ENCODE measurements at regions not wholly inside any gene's neighbourhood (a gene's known extent, or its start where the extent isn't known, plus 50 kb on each side); places are given as distances from the start of the nearest gene placed in this dataset.
"Not testable (repeated sequence)": the region's sequence is repeated elsewhere in the genome, so short reads cannot be mapped to it uniquely, and the experiment has no call there.

DNA sequence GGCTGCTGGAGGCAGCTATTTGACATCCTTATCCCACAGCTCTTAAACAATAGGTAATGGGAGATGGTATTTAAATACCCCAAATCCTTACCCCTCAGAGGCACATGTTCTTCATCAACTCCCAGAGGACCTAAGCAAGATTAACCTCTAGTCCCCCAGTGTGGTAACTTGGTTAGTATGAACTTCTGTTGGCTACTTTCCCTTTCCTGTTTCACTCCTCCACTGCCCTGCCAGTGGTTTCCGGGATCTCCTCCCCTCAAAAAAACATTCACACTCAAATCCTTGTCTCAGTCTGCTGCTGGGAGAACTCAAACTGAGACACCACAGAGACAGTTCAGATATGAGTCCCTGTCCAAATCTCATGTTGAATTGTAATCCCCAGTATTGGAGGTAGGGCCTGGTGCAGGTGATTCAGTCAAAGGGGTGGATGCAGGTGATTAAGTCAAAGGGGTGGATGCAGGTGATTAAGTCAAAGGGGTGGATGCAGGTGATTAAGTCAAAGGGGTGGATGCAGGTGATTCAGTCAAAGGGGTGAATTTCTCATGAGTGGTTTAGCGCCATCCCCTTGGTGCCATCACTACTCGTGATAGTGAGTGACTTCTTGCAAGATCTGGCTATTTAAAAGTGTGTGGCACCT is 335.0 kb upstream of the CTNNB1 start:
- DNase-seq, result no peak

- no peak for DNase-seq
Observed at GRCh38 chr3:40864915-40865314, 334.4 kb upstream of the CTNNB1 start.

- DNase-seq, result no peak
Observed at GRCh38 chr3:40867797-40868196, 331.5 kb upstream of the CTNNB1 start.

GRCh38 chr3:40869013-40869412 is 330.3 kb upstream of the CTNNB1 start:
- no peak for DNase-seq

- DNase-seq, result no peak
Observed at GRCh38 chr3:40869939-40870338, 329.4 kb upstream of the CTNNB1 start.

DNA sequence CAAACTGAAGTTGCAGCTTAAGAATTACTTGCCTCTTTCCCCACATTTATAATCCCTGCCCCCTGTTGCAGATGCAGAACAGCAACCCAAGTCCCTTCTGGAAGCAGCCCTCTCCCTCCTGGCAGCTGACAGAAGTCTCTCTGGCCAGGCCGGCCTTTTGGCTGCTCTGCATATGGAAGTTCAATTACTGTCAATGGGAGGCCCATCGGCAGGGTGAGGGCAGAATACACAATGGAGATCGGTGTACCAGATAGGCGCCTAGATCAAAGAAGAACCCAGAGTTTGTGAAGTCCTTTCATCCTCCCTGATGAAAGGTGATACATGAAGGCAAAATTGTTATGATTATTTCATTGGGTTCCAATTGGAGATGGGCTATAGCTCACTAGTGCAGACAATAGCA is 327.9 kb upstream of the CTNNB1 start:
- no peak for DNase-seq

DNA sequence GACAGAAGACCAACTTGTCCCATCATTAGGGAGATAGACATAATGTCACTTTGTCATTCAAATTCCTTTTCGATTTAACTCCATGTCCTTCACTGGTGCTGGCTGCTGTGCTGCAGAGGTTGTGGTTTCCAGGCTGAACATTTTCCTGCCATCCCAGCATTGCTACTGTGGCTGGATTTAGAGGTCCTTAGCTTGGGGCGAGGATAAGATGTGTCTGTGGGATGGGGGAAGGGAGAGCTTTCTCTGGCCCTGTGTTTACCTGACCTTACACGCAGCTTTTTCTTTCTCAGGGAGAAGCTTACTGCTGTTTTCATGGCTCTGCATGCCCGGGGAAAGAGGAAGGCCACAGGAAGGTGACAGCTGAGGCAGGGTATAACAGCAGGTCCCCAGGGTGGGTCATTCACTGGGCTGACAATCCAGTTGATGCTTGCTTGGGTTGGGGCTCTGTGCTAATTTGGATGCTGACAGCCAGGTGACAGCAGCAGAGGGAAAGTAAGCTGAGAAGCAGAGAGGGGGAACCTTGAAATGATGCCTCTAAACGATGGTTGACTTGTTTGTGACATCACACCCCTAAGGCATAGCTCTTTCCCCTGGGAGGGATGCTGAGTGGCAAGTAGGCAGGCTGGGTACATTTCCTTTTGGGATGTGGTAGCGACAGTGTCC is 326.9 kb upstream of the CTNNB1 start:
- no peak for DNase-seq

DNA sequence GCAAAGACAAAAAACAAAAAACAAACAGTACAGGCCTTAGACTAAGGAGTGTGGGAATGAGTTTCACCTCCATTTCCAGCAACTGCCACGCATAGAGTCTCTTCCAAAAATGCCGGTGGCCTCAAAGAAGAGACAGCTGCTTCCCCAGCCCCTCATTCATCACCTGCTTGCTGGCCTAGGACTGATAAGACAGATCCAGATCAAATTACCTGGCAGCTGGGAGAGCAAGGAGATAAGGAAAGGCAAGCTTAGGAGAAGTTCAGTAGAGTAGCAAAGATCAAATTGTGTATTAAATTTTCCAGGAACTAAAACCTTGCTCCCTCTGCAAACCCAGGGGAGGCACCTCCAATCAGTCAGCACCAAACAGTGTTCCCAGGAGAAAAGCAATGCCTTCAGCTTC is 325.8 kb upstream of the CTNNB1 start:
- DNase-seq, result no peak

DNA sequence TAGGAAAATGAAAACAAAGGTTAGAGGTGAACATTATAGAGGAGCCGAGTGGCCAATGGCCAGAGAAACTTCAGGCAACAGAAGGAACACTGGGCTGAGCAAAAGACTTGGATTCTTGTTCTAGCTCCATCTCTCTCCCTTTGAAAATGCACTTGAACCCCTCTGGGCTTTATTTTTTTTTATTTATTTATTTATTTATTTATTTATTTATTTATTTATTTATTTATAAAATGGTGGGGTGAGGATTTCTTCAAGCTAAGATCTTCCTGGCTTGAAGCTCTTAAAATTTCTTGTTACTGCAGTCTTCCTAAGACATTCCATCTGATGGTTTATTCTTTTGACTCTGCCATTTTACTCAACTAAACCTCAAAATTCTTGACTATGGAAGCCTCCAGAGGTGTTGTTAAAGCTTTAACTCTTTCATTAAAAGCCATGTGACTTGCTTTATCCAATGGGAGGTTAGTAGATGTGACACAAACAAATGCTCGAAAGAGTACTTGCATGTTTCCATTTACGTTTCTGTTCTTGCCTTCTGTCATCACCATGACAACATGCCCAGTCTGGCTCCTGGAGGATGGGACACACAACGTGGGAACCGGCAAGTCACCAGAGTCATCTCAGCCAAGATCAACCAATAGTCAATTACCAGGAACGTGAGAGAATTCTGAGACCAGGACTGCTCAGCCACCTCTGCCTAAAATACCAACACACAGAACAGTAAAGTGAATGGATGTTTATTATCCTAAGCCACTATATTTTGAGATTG is 325.2 kb upstream of the CTNNB1 start:
- DNase-seq, result no peak

DNA sequence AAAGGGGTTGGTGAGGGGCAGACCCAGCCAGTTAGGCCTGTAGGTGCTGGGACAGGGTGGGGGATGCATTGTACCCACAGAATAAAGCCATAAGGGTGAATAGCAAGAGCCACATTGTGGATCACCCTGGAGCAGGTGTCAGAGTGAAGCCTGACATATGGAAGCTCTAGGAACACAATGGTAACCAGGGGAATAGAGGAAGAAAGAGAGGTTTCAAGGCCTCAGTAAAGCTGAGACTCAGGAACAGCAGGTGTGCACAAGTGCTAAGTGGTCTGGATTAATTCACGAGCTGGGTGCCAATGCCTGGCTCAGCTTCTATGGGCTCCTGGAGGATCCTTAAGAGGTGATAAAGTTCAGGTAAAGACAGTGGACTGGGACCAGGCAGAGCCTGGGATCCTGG is 323.7 kb upstream of the CTNNB1 start:
- no peak for DNase-seq

DNA sequence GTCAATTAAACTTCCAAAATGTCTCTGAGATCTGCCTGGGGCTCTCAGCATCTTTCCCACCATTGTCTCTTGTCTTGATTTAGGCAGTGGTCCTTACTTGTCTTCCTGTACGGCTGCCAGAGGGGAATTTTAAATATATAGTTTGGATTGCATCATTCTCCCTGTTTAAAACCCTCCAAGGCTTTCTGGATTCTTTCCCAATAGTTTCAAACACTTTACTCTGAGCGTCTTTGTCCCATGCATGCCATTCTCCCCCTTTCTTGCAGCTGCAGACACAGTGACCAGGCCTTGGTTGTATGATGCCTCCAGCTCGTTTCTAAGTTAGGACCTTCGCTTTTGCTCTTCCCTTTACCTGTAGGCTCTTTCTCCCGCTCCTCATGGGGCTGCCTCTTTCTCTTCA is 323.3 kb upstream of the CTNNB1 start:
- no peak for DNase-seq

GRCh38 chr3:40876496-40876895 is 322.8 kb upstream of the CTNNB1 start:
- no peak for DNase-seq

GRCh38 chr3:40877631-40878463 is 321.5 kb upstream of the CTNNB1 start:
- DNase-seq, result no peak

DNA sequence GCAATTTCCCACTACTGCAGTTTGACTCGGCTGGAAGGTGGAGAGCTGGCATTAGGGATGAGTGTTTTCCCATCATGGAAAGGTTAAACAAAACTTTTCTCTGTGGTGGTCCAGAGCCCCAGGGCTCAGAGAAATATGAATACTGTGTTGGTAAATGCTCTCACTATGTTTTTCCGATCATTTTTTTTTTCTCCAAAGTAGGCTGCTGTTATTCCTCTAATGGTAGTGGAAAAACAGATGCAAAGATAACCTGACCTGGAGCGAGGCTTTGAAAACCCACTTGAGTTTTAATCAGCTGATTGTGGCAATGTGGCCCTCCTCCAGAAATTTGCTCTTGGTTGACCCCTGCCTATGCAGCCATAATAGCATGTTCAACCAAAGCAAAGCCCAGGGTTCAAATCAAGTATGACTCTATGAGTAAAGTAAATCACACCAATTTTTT is 320.8 kb upstream of the CTNNB1 start:
- no peak for DNase-seq

- DNase-seq, result no peak
Observed at GRCh38 chr3:40885430-40885829, 313.9 kb upstream of the CTNNB1 start.

GRCh38 chr3:40886660-40887425 is 312.5 kb upstream of the CTNNB1 start:
- DNase-seq, result no peak

DNA sequence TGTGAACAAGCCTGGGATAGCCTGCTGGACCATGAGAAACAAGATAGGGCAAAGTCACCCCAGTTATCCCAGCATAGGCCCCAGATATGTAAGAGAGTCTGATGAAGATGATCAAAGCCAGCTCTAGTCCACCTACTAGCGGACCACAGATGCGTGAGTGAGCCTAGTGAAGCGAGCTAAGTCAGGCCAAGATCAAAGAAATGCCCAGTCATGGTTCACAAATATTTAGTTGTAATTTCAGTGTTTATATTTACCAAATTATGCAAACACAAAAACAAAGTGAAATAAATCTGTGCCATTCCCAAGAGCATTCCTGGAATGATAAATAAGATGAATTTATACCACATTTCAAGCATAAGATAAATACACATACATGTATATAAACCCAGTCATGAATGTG is 308.1 kb upstream of the CTNNB1 start:
- DNase-seq, result no peak

- DNase-seq, result no peak
Observed at GRCh38 chr3:40895109-40895508, 304.2 kb upstream of the CTNNB1 start.

DNA sequence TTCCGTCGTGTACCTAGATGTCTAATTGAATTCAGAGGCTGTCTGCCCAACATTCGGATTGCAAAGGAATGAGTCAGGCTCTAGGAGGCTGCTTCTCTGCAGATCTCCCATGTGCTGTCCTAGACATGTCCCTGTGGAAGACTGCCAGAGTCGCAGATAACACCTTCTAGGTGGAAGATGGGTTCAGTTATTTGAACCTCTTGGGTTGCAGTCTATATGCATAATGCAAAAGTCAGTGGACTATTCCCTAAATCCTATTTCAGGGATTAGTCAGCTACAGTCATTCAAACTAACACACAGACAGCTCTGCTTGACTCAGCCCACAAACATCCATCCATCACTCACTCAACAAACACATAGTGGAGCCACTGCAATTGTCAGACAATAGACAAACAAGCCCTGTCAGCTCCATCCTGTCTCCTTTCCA is 300.0 kb upstream of the CTNNB1 start:
- DNase-seq, result no peak

DNA sequence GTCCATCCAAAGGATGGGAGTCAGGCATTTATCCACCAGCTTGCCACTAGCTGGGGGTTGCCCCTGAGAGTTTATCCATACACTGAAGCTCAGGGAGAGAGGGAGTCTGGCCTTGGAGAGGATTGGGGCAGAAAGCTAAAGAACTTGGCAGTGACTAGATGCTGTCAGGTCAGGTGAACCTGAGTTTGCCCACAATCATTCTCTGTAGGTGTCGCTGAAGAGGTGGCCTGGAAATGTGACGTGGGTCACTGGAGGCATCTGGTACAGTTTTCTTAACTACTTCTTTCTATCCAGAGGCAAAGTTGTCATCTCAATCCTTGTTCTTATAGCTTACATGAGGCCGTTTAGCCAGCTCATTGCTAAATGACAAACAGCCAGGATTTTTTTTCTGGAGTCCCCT is 298.0 kb upstream of the CTNNB1 start:
- DNase-seq, result no peak

DNA sequence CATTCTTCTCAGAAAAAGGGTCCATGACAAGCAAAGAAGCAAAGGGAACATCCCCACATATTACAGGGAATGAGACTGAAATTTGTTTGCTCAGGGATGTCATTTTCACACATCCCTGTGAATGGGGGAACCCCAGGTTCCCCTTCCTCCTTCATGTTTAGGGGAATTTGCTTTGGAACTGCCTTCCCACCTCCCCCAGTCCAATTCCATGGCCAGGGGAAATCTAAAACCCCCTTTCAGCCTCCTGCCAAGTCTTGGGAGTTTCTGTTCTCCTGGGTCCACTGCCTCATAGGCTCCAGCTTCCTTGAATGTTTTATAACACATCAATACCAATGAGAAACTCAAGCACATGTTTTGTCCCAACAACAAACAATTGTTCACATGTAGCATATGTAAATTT is 297.5 kb upstream of the CTNNB1 start:
- no peak for DNase-seq

DNA sequence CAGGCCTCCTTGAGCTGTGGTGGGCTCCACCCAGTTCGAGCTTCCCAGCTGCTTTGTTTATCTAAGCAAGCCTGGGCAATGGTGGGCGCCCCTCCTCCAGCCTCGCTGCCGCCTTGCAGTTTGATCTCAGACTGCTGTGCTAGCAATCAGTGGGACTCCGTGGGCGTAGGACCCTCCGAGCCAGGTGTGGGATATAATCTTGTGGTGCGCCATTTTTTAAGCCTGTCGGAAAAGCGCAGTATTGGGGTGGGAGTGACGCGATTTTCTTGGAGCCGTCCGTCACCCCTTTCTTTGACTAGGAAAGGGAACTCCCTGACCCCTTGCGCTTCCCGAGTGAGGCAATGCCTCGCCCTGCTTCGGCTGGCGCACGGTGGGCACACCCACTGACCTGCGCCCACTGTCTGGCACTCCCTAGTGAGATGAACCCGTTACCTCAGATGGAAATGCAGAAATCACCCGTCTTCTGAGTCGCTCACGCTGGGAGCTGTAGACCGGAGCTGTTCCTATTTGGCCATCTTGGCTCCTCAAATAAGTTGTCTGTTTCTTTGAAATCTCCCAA is 291.3 kb upstream of the CTNNB1 start:
- not testable (repeated sequence) for DNase-seq
